SK-N-SH treated with all-trans-retinoic acid at 6 μM for 48 hours (cell line): ENCODE measurements at regions not wholly inside any gene's neighbourhood (a gene's known extent, or its start where the extent isn't known, plus 50 kb on each side); places are given as distances from the start of the nearest gene placed in this dataset.

Experiments
- ATAC-seq: fragments of 200-7000 bp; cut with Tn5 transposase; 3 replicates; pipeline ENCODE4 v1.9.1; 2020; ENCODE audit warnings: mild to moderate bottlenecking, moderate library complexity
- ARNTL ChIP-seq: fragments of 450-650 bp; formaldehyde crosslinking; IDR thresholded peaks from 2 replicates; pipeline ENCODE4 v1.5.0; 2020; ENCODE audit warnings: low read depth, mild to moderate bottlenecking, moderate library complexity, borderline replicate concordance
- BACH2 ChIP-seq: fragments of 250-450 bp; sonication (Bioruptor Pico); IDR thresholded peaks from 2 replicates; pipeline ENCODE4 v1.9.0; 2021; ENCODE audit warnings: mild to moderate bottlenecking, borderline replicate concordance
- CREB5 ChIP-seq: fragments of 250-450 bp; sonication (Bioruptor Pico); IDR thresholded peaks from 2 replicates; pipeline ENCODE4 v1.5.1; 2020; ENCODE audit warnings: low read depth, mild to moderate bottlenecking, moderate library complexity
- CSDC2 ChIP-seq: fragments of 250-450 bp; sonication (Bioruptor Pico); IDR thresholded peaks from 2 replicates; pipeline ENCODE4 v1.5.0; 2020; ENCODE audit warnings: mild to moderate bottlenecking, moderate library complexity
- CSRNP3 ChIP-seq: fragments of 250-450 bp; sonication (Bioruptor Pico); IDR thresholded peaks from 2 replicates; pipeline ENCODE4 v1.5.1; 2021; ENCODE audit warnings: mild to moderate bottlenecking, moderate library complexity
- GLIS3 ChIP-seq: fragments of 250-450 bp; sonication (Bioruptor Pico); IDR thresholded peaks from 2 replicates; pipeline ENCODE4 v1.5.0; 2020; ENCODE audit warnings: mild to moderate bottlenecking, moderate library complexity
- ISL1 ChIP-seq: fragments of 250-450 bp; sonication (Bioruptor Pico); IDR thresholded peaks from 2 replicates; pipeline ENCODE4 v2.1.2; 2022; ENCODE audit warnings: mild to moderate bottlenecking, moderate library complexity
- OSR1 ChIP-seq: fragments of 250-450 bp; sonication (Bioruptor Pico); IDR thresholded peaks from 2 replicates; pipeline ENCODE4 v1.8.0; 2022; ENCODE audit warnings: moderate library complexity, mild to moderate bottlenecking, inconsistent platforms
- PATZ1 ChIP-seq: fragments of 250-450 bp; sonication (Bioruptor Pico); IDR thresholded peaks from 2 replicates; pipeline ENCODE4 v1.8.0; 2020; ENCODE audit warnings: mild to moderate bottlenecking, moderate library complexity, borderline replicate concordance
- POU6F1 ChIP-seq: fragments of 250-450 bp; sonication (Bioruptor Pico); IDR thresholded peaks from 2 replicates; pipeline ENCODE4 v1.8.0; 2021; ENCODE audit warnings: low read depth, mild to moderate bottlenecking, moderate library complexity, borderline replicate concordance
- SNAI2 ChIP-seq: fragments of 250-450 bp; sonication (Bioruptor Pico); IDR thresholded peaks from 2 replicates; pipeline ENCODE4 v1.5.0; 2020; ENCODE audit warnings: mild to moderate bottlenecking, moderate library complexity
- TOX ChIP-seq: fragments of 250-450 bp; sonication (Bioruptor Pico); IDR thresholded peaks from 2 replicates; pipeline ENCODE4 v1.8.0; 2021; ENCODE audit warnings: mild to moderate bottlenecking, moderate library complexity, borderline replicate concordance
- TSHZ2 ChIP-seq: fragments of 250-450 bp; sonication (Bioruptor Pico); IDR thresholded peaks from 2 replicates; pipeline ENCODE4 v1.5.0; 2020; ENCODE audit warnings: mild to moderate bottlenecking, moderate library complexity
- ZC3H10 ChIP-seq: fragments of 250-450 bp; sonication (Bioruptor Pico); IDR thresholded peaks from 2 replicates; pipeline ENCODE4 v1.5.1; 2021; ENCODE audit warnings: mild to moderate bottlenecking, moderate library complexity
- ZFP3 ChIP-seq: fragments of 250-450 bp; sonication (Bioruptor Pico); IDR thresholded peaks from 2 replicates; pipeline ENCODE4 v1.5.0; 2020; ENCODE audit warnings: mild to moderate bottlenecking, moderate library complexity
- ZNF565 ChIP-seq: fragments of 450-650 bp; formaldehyde crosslinking; conservative IDR thresholded peaks from 2 replicates; pipeline ENCODE4 v1.5.0; 2020; ENCODE audit warnings: low read depth, mild to moderate bottlenecking, moderate library complexity
- ZNF70 ChIP-seq: fragments of 450-650 bp; formaldehyde crosslinking; IDR thresholded peaks from 2 replicates; pipeline ENCODE4 v1.5.0; 2020; ENCODE audit warnings: mild to moderate bottlenecking, moderate library complexity

GRCh38 chr13:111449041-111449440 is 128.6 kb downstream of the TEX29 start:
- TF ChIP-seq OSR1 (no peak), CSDC2 (no peak), ARNTL (CRISPR knock-in tag) (no peak), ISL1 (CRISPR knock-in tag) (no peak), CREB5 (CRISPR knock-in tag) (no peak), ZNF565 (CRISPR knock-in tag) (no peak), TOX (CRISPR knock-in tag) (no peak), TSHZ2 (CRISPR knock-in tag) (no peak), SNAI2 (no peak), BACH2 (CRISPR knock-in tag) (no peak), ZFP3 (CRISPR knock-in tag) (no peak)
- no peak for ATAC-seq

- TF ChIP-seq ZC3H10 (CRISPR knock-in tag), result no peak
- TF ChIP-seq ZFP3 (CRISPR knock-in tag), result no peak
- no peak for TF ChIP-seq CSRNP3 (CRISPR knock-in tag)
- TF ChIP-seq CSDC2, result no peak
- no peak for TF ChIP-seq ZNF565 (CRISPR knock-in tag)
- no peak for TF ChIP-seq PATZ1 (CRISPR knock-in tag)
- no peak for TF ChIP-seq OSR1
- TF ChIP-seq TSHZ2 (CRISPR knock-in tag), result no peak
- no peak for TF ChIP-seq GLIS3
- TF ChIP-seq POU6F1 (CRISPR knock-in tag), result no peak
- TF ChIP-seq ZNF70, result no peak
- TF ChIP-seq SNAI2, result no peak
- no peak for TF ChIP-seq CREB5 (CRISPR knock-in tag)
- TF ChIP-seq ISL1 (CRISPR knock-in tag), result no peak
- no peak for ATAC-seq
These were observed 131.0 kb downstream of the TEX29 start for GRCh38 chr13:111451402-111451801.
